H1 (cell line): ENCODE measurements at regions not wholly inside any gene's neighbourhood (a gene's known extent, or its start where the extent isn't known, plus 50 kb on each side); places are given as distances from the start of the nearest gene placed in this dataset.

Experiments used
- CTCF ChIA-PET: fragments of 300-600 bp; sonication (Branson Sonifier 250); formaldehyde crosslinking; loops from one replicate; lab custom pipeline; 2021; ENCODE audit not compliant: partially characterized antibody; lab: Charles Lee
- POLR2A ChIA-PET: fragments of 300-600 bp; sonication (Branson Sonifier 250); formaldehyde crosslinking; loops from one replicate; lab custom pipeline; 2021; ENCODE audit warnings: inconsistent platforms; ENCODE audit not compliant: partially characterized antibody; lab: Charles Lee
- DNase-seq, 2 experiments: peaks; one replicate each; pipeline versions ENCODE4 v3.0.0 to v3.0.0-alpha.2; 2010 to 2022; ENCODE audit warnings: low spot score in 2 of 2, low read depth in 1 of 2, mixed read lengths in 1 of 2
- FAIRE-seq: peaks from 2 replicates; lab custom pipeline; 2011; peaks lifted over from hg19 to GRCh38; lab: Jason Lieb, UNC
- H2AFZ ChIP-seq: 2 replicates; pipeline ENCODE4 v1.8.1; 2012; ENCODE audit warnings: low read length, inconsistent platforms
- H2AK5ac ChIP-seq: 2 replicates; pipeline ENCODE4 v1.6.1; 2013; ENCODE audit warnings: low read depth, low read length
- H2BK120ac ChIP-seq: replicated peaks from 2 replicates; pipeline ENCODE3; 2013; ENCODE audit warnings: low read depth, low read length, inconsistent platforms
- H2BK12ac ChIP-seq: 2 replicates; pipeline ENCODE4 v1.6.1; 2013; ENCODE audit warnings: low read depth, low read length
- H2BK15ac ChIP-seq: 2 replicates; pipeline ENCODE4 v1.6.1; 2013; ENCODE audit warnings: low read length
- H2BK20ac ChIP-seq: 2 replicates; pipeline ENCODE4 v1.6.1; 2013; ENCODE audit warnings: low read length
- H2BK5ac ChIP-seq: 2 replicates; pipeline ENCODE4 v1.6.1; 2013; ENCODE audit warnings: low read depth, low read length
- H3K14ac ChIP-seq: 2 replicates; pipeline ENCODE4 v1.6.1; 2013; ENCODE audit warnings: inconsistent platforms; ENCODE audit not compliant: insufficient read length
- H3K18ac ChIP-seq: 2 replicates; pipeline ENCODE4 v1.6.1; 2013; ENCODE audit warnings: low read length; ENCODE audit errors: extremely low read depth
- H3K23ac ChIP-seq: 2 replicates; pipeline ENCODE4 v1.6.1; 2013; ENCODE audit warnings: inconsistent platforms; ENCODE audit not compliant: insufficient read length
- H3K23me2 ChIP-seq: 2 replicates; pipeline ENCODE4 v1.6.1; 2013; ENCODE audit warnings: low read depth, low read length
- H3K27ac ChIP-seq: 2 replicates; pipeline ENCODE4 v1.6.1; 2011; ENCODE audit warnings: low read depth, low read length, inconsistent platforms
- H3K27me3 ChIP-seq, 4 experiments: replicated peaks in 1 of 4; 1 replicate in 1 of 4; 2 replicates in 3 of 4; pipeline versions ENCODE4 v1.6.1 to v1.8.1; 2011 to 2013; ENCODE audit warnings: low read length in 3 of 4, mild to moderate bottlenecking in 3 of 4, inconsistent platforms in 2 of 4, mixed read lengths in 2 of 4, moderate library complexity in 1 of 4; ENCODE audit not compliant: control insufficient read depth in 3 of 4, insufficient read depth in 3 of 4; ENCODE audit errors: extremely low read depth in 1 of 4
- H3K36me3 ChIP-seq, 4 experiments: 2 replicates each; pipeline versions ENCODE4 v1.6.1 to v1.8.1; 2011 to 2013; ENCODE audit warnings: mild to moderate bottlenecking in 4 of 4, low read length in 3 of 4, moderate library complexity in 2 of 4, control low read depth in 1 of 4, inconsistent platforms in 1 of 4; ENCODE audit not compliant: insufficient read depth in 4 of 4, control insufficient read depth in 2 of 4
- H3K4ac ChIP-seq: replicated peaks from 2 replicates; pipeline ENCODE3; 2013; ENCODE audit warnings: low read length, low read depth, mixed read lengths, inconsistent platforms; ENCODE audit not compliant: insufficient read length
- H3K4me1 ChIP-seq, 4 experiments: replicated peaks in 1 of 4; 1 replicate in 1 of 4; 2 replicates in 3 of 4; pipeline versions ENCODE4 v1.6.1 to v1.8.1; 2011 to 2013; ENCODE audit warnings: low read length in 3 of 4, inconsistent platforms in 2 of 4, mixed read lengths in 1 of 4; ENCODE audit not compliant: insufficient read depth in 4 of 4, control insufficient read depth in 3 of 4
- H3K4me2 ChIP-seq, 2 experiments: 2 replicates each; pipeline versions ENCODE4 v1.6.1 to v1.8.1; 2011 to 2013; ENCODE audit warnings: low read depth in 2 of 2, low read length in 2 of 2, control low read depth in 1 of 2, inconsistent platforms in 1 of 2, mild to moderate bottlenecking in 1 of 2; ENCODE audit not compliant: insufficient read depth in 1 of 2
- H3K4me3 ChIP-seq, 4 experiments: fragments of 200-600, 300-600 bp in 1 of 4; sonication (generic), shearing (Covaris generic), sonication (Bioruptor Twin) in 1 of 4; 2 replicates each; pipeline versions ENCODE4 v1.5.1 to v1.8.1; 2011 to 2016; ENCODE audit warnings: low read length in 4 of 4, low read depth in 3 of 4, control low read depth in 2 of 4, inconsistent platforms in 2 of 4, mild to moderate bottlenecking in 2 of 4, mixed read lengths in 1 of 4, moderate library complexity in 1 of 4; ENCODE audit not compliant: insufficient read depth in 2 of 4; ENCODE audit errors: extremely low read depth in 1 of 4
- H3K56ac ChIP-seq: replicated peaks from 2 replicates; pipeline ENCODE3; 2013; ENCODE audit warnings: low read depth, mild to moderate bottlenecking, mixed read lengths, low read length, inconsistent platforms; ENCODE audit not compliant: insufficient read length
- H3K79me1 ChIP-seq: 2 replicates; pipeline ENCODE4 v1.6.1; 2013; ENCODE audit warnings: low read depth, low read length, control low read depth
- H3K79me2 ChIP-seq, 2 experiments: 2 replicates each; pipeline versions ENCODE4 v1.6.1 to v1.8.1; 2012 to 2013; ENCODE audit warnings: low read length in 2 of 2, mild to moderate bottlenecking in 2 of 2, inconsistent platforms in 1 of 2; ENCODE audit not compliant: insufficient read depth in 2 of 2, control insufficient read depth in 1 of 2
- H3K9ac ChIP-seq, 4 experiments: replicated peaks in 1 of 4; 1 replicate in 1 of 4; 2 replicates in 3 of 4; pipeline versions ENCODE4 v1.6.1 to v1.8.1; 2011 to 2013; ENCODE audit warnings: low read depth in 3 of 4, low read length in 3 of 4, control low read depth in 2 of 4, mild to moderate bottlenecking in 2 of 4, moderate library complexity in 2 of 4, inconsistent platforms in 1 of 4; ENCODE audit errors: extremely low read depth in 1 of 4
- H3K9me3 ChIP-seq, 2 experiments: 2 replicates each; pipeline versions ENCODE4 v1.6.1 to v1.8.1; 2012 to 2013; ENCODE audit warnings: mild to moderate bottlenecking in 2 of 2, moderate library complexity in 2 of 2, control low read depth in 1 of 2, inconsistent platforms in 1 of 2, low read depth in 1 of 2, low read length in 1 of 2, mixed read lengths in 1 of 2; ENCODE audit not compliant: insufficient read depth in 2 of 2
- H4K20me1 ChIP-seq, 2 experiments: replicated peaks in 1 of 2; 2 replicates each; pipeline versions ENCODE3 to v1.8.1; 2011 to 2013; ENCODE audit warnings: inconsistent platforms in 2 of 2, low read length in 2 of 2, mild to moderate bottlenecking in 1 of 2; ENCODE audit not compliant: insufficient read depth in 2 of 2, control insufficient read depth in 1 of 2
- H4K5ac ChIP-seq: 2 replicates; pipeline ENCODE4 v1.6.1; 2013; ENCODE audit warnings: low read length, low read depth, mixed read lengths, inconsistent platforms; ENCODE audit not compliant: insufficient read length
- H4K8ac ChIP-seq: 2 replicates; pipeline ENCODE4 v1.8.0; 2013; ENCODE audit warnings: mild to moderate bottlenecking, moderate library complexity, low read length, inconsistent platforms; ENCODE audit not compliant: insufficient read depth; ENCODE audit errors: extremely low read depth
- H4K91ac ChIP-seq: replicated peaks from 2 replicates; pipeline ENCODE3; 2013; ENCODE audit warnings: low read length, mixed read lengths, inconsistent platforms; ENCODE audit not compliant: insufficient read length
- CTBP2 ChIP-seq: IDR thresholded peaks from 2 replicates; pipeline ENCODE4 v1.7.0; 2011; ENCODE audit warnings: borderline replicate concordance, mild to moderate bottlenecking, moderate library complexity, mixed read lengths, low read length; ENCODE audit not compliant: insufficient read depth, insufficient read length
- KDM1A ChIP-seq: fragments of 200-600, 300-600 bp; sonication (generic); IDR thresholded peaks from 2 replicates; pipeline ENCODE4 v1.7.1; 2016; ENCODE audit warnings: mild to moderate bottlenecking, low read length, borderline replicate concordance
- POU5F1 ChIP-seq: IDR thresholded peaks from 2 replicates; pipeline ENCODE4 v1.6.1; 2011; ENCODE audit warnings: low read depth, mild to moderate bottlenecking, low read length, moderate library complexity
- WGBS, 2 experiments: shearing (Covaris generic) in 1 of 2; methylation state at CpG; one replicate each; pipeline versions ENCODE4 v1.1.6 to v1.1.7; 2013 to 2015; ENCODE audit warnings: low lambda C conversion rate in 2 of 2, mixed read lengths in 2 of 2, inconsistent platforms in 1 of 2, low coverage in 1 of 2, missing lambda C conversion rate in 1 of 2; ENCODE audit not compliant: insufficient replicate concordance in 2 of 2, insufficient coverage in 1 of 2, insufficient read length in 1 of 2; ENCODE audit errors: extremely low coverage in 1 of 2, missing lambda C conversion rate in 1 of 2; 5-methylcytosine and 5-hydroxymethylcytosine counted together

- Histone ChIP-seq H3K18ac (no peak overlapping the region; the same call in 1 of the 2 replicates), H2BK120ac (no peak overlapping the region), H3K27me3 (no peaks in the 10 kb centered on the region), H2AFZ (no peak overlapping the region), H3K27ac (no peak overlapping the region), H4K20me1 (no peaks in the 10 kb centered on the region), H3K36me3 (no peaks in the 10 kb centered on the region), H2BK5ac (no peak overlapping the region), H3K9me3 (peaks cover 0 to 24% of the 10 kb centered on the region in 2 experiments; a peak in 2 of 4 replicates), H3K79me1 (no peaks in the 10 kb centered on the region), H3K4me1 (no peaks in the 10 kb centered on the region), H2BK12ac (no peak overlapping the region), H3K4me3 (peak overlapping the region in 1 of 4 experiments; percentile 22; a peak in 1 of 8 replicates), H3K9ac (no peak overlapping the region), H3K4ac (no peak overlapping the region), H2BK20ac (no peak overlapping the region), H3K56ac (no peak overlapping the region), H3K14ac (no peak overlapping the region), H3K79me2 (peaks cover 0 to 2% of the 10 kb centered on the region in 2 experiments; a peak in 1 of 4 replicates), H3K23me2 (no peaks in the 10 kb centered on the region), H3K23ac (no peak overlapping the region), H3K4me2 (no peak overlapping the region), H4K5ac (no peak overlapping the region), H4K8ac (no peak overlapping the region), H2AK5ac (no peak overlapping the region), H4K91ac (no peak overlapping the region), H2BK15ac (no peak overlapping the region)
- ChIA-PET CTCF (no interaction called here), POLR2A (no interaction called here)
- no peak for FAIRE-seq
- DNase-seq, result no peak
- 91% methylated on average over 25 of the region's 25 CpGs; no CpG with 5 or more reads in 1 of the 2 experiments for WGBS, 2 experiments
- TF ChIP-seq POU5F1 (no peak), CTBP2 (no peak), KDM1A (no peak)
Observed at GRCh38 chr17:22090263-22090935, 398.1 kb downstream of the KCNJ18 start.
